ENCODE measurements at regions not wholly inside any gene's neighbourhood (a gene's known extent, or its start where the extent isn't known, plus 50 kb on each side); places are given as distances from the start of the nearest gene placed in this dataset.
A peak's percentile ranks its signal among the peaks of the same experiment; 100 is the strongest.

DNA sequence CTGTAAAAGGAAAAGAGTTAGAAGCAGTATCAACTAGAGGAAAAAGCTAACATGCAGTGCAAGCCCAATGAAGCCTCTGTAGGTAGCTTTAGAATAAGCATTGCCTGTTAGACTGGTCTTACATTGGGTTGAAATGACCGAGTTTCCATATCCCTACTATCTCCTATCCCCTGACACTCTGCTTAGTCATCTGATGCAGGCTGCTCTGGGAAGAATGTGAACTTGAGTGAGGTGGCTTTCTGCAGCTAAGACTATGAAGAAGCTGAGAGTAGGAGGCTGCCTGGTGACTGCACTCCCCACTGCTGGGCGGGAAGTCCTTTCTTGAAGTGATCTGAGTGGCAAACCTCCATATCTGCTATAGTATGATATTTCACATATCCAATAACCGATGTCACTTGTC, 64.7 kb downstream of the OXSM start:
- TF ChIP-seq, protein P1, sequence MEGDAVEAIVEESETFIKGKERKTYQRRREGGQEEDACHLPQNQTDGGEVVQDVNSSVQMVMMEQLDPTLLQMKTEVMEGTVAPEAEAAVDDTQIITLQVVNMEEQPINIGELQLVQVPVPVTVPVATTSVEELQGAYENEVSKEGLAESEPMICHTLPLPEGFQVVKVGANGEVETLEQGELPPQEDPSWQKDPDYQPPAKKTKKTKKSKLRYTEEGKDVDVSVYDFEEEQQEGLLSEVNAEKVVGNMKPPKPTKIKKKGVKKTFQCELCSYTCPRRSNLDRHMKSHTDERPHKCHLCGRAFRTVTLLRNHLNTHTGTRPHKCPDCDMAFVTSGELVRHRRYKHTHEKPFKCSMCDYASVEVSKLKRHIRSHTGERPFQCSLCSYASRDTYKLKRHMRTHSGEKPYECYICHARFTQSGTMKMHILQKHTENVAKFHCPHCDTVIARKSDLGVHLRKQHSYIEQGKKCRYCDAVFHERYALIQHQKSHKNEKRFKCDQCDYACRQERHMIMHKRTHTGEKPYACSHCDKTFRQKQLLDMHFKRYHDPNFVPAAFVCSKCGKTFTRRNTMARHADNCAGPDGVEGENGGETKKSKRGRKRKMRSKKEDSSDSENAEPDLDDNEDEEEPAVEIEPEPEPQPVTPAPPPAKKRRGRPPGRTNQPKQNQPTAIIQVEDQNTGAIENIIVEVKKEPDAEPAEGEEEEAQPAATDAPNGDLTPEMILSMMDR (IDR thresholded peaks at IDR 0.05; ENCODE audit: low read depth, low read length): no peak
- TF ChIP-seq MYC (IDR thresholded peaks at IDR 0.05; ENCODE audit: low read depth, low read length): no peak
- TF ChIP-seq POLR2A (IDR thresholded peaks at IDR 0.05; ENCODE audit: extremely low read depth, insufficient read length): no peak
- TF ChIP-seq, protein P2, sequence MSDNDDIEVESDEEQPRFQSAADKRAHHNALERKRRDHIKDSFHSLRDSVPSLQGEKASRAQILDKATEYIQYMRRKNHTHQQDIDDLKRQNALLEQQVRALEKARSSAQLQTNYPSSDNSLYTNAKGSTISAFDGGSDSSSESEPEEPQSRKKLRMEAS (IDR thresholded peaks at IDR 0.05; ENCODE audit: low read depth, low read length): no peak
- DNase-seq (ENCODE audit: low read depth): no peak
- no peak overlapping the region for H3K4me3 ChIP-seq (ENCODE audit: low read depth, low read length)

- DNase-seq (ENCODE audit: low read depth): no peak
- H3K4me3 ChIP-seq (ENCODE audit: low read depth, low read length): no peak overlapping the region
- TF ChIP-seq, protein P2 (IDR thresholded peaks at IDR 0.05; ENCODE audit: low read depth, low read length): no peak
- TF ChIP-seq, protein P1 (IDR thresholded peaks at IDR 0.05; ENCODE audit: low read depth, low read length): no peak
- TF ChIP-seq POLR2A (IDR thresholded peaks at IDR 0.05; ENCODE audit: extremely low read depth, insufficient read length) (no peak), MYC (IDR thresholded peaks at IDR 0.05; ENCODE audit: low read depth, low read length) (no peak)
Observed at GRCh38 chr3:25855266-25855784, 65.4 kb downstream of the OXSM start.

DNA sequence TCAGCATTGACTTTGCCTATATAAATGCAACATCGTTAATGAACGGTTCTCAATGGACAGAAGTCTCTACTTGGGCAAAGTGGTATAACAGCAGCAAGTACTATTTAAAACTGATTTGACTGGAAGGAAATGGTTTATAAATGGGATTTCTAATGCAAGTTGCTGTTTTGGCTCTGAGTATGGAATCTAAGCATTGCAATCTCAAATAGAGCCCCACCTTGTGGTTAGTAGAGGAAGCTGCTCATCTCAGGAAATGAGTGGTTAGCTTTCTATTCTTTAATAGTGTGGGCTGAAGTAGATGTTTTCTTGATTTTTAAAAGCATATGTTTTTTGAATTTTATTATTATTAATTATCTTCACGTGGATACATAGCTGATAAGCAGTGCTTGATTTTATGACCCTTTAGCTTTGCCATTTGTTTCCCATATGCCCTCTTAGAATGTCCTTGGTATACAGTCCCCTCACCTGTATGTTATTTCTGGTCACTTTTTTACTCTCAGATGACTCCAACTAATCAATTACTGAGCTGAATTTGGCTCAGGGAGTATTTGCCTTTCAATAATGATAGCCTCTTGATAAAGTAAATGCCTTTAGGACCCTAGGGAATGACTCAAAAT, 67.1 kb downstream of the OXSM start:
- no peak overlapping the region for H3K4me3 ChIP-seq (ENCODE audit: low read depth, low read length)
- DNase-seq (ENCODE audit: low read depth): peak; percentile 54
- TF ChIP-seq POLR2A (IDR thresholded peaks at IDR 0.05; ENCODE audit: extremely low read depth, insufficient read length): no peak
- TF ChIP-seq, protein P1 (IDR thresholded peaks at IDR 0.05; ENCODE audit: low read depth, low read length): peak; percentile 84

- no peak for DNase-seq (ENCODE audit: low read depth)
- TF ChIP-seq POLR2A (IDR thresholded peaks at IDR 0.05; ENCODE audit: extremely low read depth, insufficient read length) (no peak), MYC (IDR thresholded peaks at IDR 0.05; ENCODE audit: low read depth, low read length) (no peak)
- TF ChIP-seq, protein P1 (IDR thresholded peaks at IDR 0.05; ENCODE audit: low read depth, low read length): no peak
- TF ChIP-seq, protein P2 (IDR thresholded peaks at IDR 0.05; ENCODE audit: low read depth, low read length): no peak
- H3K4me3 ChIP-seq (ENCODE audit: low read depth, low read length): no peak overlapping the region
Observed at GRCh38 chr3:25861566-25861965, 71.7 kb downstream of the OXSM start.

DNA sequence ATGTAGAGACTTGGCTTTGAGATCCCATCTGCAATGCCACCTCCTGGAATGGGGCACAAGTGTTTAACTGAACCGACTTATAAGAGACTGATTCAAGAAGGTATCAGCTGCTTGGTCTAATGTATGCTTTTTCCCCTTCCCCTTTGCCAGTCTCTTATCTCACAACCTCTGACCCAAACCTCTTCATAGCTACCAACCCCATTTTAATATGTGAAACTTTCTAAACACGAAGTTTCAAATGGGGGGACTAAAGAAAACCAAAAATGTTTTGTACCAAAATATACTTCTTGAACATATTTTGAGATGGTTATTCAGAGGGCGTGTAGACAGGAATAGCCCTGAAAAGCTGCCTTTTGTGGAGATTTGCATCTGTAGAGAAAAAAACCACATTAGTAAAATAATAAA, 73.1 kb downstream of the OXSM start:
- no peak overlapping the region for H3K4me3 ChIP-seq (ENCODE audit: low read depth, low read length)
- no peak for DNase-seq (ENCODE audit: low read depth)
- TF ChIP-seq MYC (IDR thresholded peaks at IDR 0.05; ENCODE audit: low read depth, low read length): no peak
- no peak for TF ChIP-seq POLR2A (IDR thresholded peaks at IDR 0.05; ENCODE audit: extremely low read depth, insufficient read length)
- TF ChIP-seq, protein P2 (IDR thresholded peaks at IDR 0.05; ENCODE audit: low read depth, low read length): no peak
- TF ChIP-seq, protein P1 (IDR thresholded peaks at IDR 0.05; ENCODE audit: low read depth, low read length): no peak
